MG63 (cell line): ENCODE measurements at regions not wholly inside any gene's neighbourhood (a gene's known extent, or its start where the extent isn't known, plus 50 kb on each side); places are given as distances from the start of the nearest gene placed in this dataset.
"Not testable (repeated sequence)": the region's sequence is repeated elsewhere in the genome, so short reads cannot be mapped to it uniquely, and the experiment has no call there.

ENCODE experiments used
- DNase-seq: peaks from one replicate; pipeline ENCODE4 v3.0.0-alpha.2; 2020
- H3K27me3 ChIP-seq: fragments of 250-450 bp; sonication (Bioruptor Pico); 2 replicates; pipeline ENCODE4 v1.5.1; 2020; ENCODE audit warnings: mild to moderate bottlenecking, moderate library complexity
- H3K36me3 ChIP-seq: fragments of 250-450 bp; sonication (Bioruptor Pico); 2 replicates; pipeline ENCODE4 v1.5.1; 2020; ENCODE audit warnings: mild to moderate bottlenecking, moderate library complexity
- H3K4me3 ChIP-seq: fragments of 250-450 bp; sonication (Bioruptor Pico); 2 replicates; pipeline ENCODE4 v1.5.1; 2020; ENCODE audit warnings: mild to moderate bottlenecking, moderate library complexity
- H3K9me3 ChIP-seq: fragments of 250-450 bp; sonication (Bioruptor Pico); 2 replicates; pipeline ENCODE4 v1.5.1; 2020; ENCODE audit warnings: mild to moderate bottlenecking, moderate library complexity

DNA sequence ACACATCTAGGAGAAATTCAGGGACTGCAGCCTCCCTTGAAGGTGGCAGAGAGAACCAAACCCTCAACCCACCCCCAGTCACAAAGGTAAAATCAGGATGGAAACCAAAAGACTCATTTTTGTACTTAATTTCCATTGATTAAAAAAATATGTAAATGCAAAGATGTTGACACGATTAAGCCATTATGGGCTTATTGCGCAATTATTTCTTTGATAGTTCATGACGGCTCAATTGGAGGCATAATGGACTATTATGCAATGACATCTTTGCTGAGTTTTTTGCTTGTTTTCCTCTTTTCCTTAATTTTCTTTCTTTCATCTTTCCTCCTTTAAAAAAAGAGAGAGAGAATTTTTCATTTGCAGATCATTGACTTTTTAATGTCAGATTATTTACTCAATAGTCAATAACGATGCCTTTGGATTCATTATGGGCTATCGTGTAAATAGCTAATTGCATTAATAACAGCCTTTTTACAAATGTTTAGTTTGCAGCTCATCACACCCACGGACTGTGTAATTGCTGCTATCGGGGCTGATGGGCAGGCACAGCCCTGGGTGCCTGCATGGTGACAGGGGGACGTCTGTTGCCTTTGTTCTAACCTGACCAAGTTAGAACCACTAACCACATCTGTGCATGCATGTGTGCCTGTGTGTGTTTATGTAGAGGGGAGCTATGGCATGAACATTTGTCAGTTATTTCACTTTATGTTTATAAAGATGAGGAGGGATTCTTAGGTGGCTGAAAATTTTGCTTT, 482.4 kb upstream of the TSHZ3 start:
- DNase-seq: no peak
- peaks cover 10% of the 10 kb centered on the region; the same call in 1 of the 2 replicates for H3K9me3 ChIP-seq
- peaks cover 6% of the 10 kb centered on the region for H3K27me3 ChIP-seq
- no peaks in the 10 kb centered on the region for H3K36me3 ChIP-seq
- H3K4me3 ChIP-seq: no peak overlapping the region

DNA sequence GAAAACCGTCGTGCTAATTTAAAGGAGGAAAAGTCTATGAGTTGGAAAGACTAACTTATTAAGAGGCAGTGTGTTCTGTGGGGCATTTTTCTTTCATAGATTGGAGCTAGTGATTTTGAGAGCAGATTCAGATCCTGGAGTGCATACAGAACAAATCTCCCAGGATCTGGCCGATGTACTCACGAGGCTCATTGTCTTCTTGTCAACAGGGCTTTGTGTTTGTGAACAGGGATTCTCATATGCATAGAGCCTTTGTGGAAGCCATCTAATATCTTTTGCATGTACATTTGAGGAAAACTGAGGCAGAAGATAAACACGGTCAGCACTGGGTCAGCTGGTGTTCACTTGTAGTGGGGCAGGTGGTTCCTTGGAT, 482.9 kb upstream of the TSHZ3 start:
- Histone ChIP-seq H3K27me3 (peaks cover 6% of the 10 kb centered on the region), H3K9me3 (peaks cover 10% of the 10 kb centered on the region; the same call in 1 of the 2 replicates), H3K36me3 (no peaks in the 10 kb centered on the region), H3K4me3 (no peak overlapping the region)
- no peak for DNase-seq

- Histone ChIP-seq H3K27me3 (peaks cover 12% of the 10 kb centered on the region), H3K4me3 (no peak overlapping the region), H3K9me3 (peaks cover 10% of the 10 kb centered on the region; the same call in 1 of the 2 replicates), H3K36me3 (no peaks in the 10 kb centered on the region)
- DNase-seq: no peak
These were observed 484.8 kb upstream of the TSHZ3 start for GRCh38 chr19:31834070-31834469.

GRCh38 chr19:31838163-31838815, 489.1 kb upstream of the TSHZ3 start:
- DNase-seq: peak; percentile 17

GRCh38 chr19:31840371-31840770, 491.1 kb upstream of the TSHZ3 start:
- Histone ChIP-seq H3K27me3 (peaks cover 7% of the 10 kb centered on the region), H3K4me3 (no peak overlapping the region), H3K36me3 (no peaks in the 10 kb centered on the region), H3K9me3 (0 out of 2 replicates have a peak, but pooled peaks cover 8% of the 10 kb centered on the region)
- DNase-seq: no peak

More at GRCh38 chr19:31838163-31838815, 489.1 kb upstream of the TSHZ3 start:
- H3K4me3 ChIP-seq: no peak overlapping the region
- no peaks in the 10 kb centered on the region for H3K36me3 ChIP-seq
- H3K9me3 ChIP-seq: peaks cover 12% of the 10 kb centered on the region; the same call in 1 of the 2 replicates
- H3K27me3 ChIP-seq: peaks cover 7% of the 10 kb centered on the region

DNA sequence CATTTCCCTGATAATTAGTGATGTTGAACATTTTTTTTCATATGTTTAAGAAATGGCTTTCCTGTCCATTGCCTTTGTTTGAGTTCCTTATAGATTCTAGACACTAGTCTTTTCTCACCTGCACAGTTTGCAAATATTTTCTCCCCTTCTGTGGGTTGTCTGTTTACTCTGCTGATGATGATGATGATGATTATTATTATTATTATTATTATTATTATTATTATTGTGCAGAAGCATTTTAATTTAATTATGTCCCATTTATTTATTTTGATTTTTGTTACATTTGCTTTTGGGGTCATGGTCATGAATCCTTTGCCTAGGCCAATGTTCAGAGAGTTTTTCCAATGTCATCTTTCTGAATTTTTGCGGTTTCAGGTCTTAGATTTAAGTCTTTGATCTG, 492.5 kb upstream of the TSHZ3 start:
- Histone ChIP-seq H3K9me3 (0 out of 2 replicates have a peak, but pooled peaks cover 2% of the 10 kb centered on the region), H3K4me3 (no peak overlapping the region), H3K27me3 (peaks cover 8% of the 10 kb centered on the region), H3K36me3 (no peaks in the 10 kb centered on the region)
- no peak for DNase-seq

DNA sequence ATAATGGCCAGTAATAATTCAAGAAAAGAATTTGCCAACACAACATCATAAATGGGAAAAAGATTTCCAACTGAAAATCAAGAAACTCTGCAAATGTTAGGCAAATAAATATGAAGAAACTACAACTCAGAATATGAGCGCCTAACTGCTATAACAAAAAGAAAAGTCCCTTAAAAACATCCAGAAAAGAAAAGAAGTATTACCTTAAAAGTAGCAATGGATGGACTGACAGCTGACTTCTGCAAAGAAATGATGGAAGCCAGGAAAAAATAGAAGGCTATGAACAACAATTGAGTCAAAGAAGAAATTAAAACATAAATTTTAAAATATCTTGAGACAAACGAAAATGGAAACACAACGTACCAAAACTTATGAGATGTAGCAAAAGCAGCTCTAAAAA, 482.3 kb upstream of the ZNF507 start:
- H3K9me3 ChIP-seq: peaks cover 26% of the 10 kb centered on the region
- H3K4me3 ChIP-seq: no peak overlapping the region
- H3K36me3 ChIP-seq: no peaks in the 10 kb centered on the region
- DNase-seq: no peak
- H3K27me3 ChIP-seq: no peaks in the 10 kb centered on the region

- Histone ChIP-seq H3K4me3 (no peak overlapping the region), H3K9me3 (no peaks in the 10 kb centered on the region), H3K27me3 (peaks cover 4% of the 10 kb centered on the region), H3K36me3 (no peaks in the 10 kb centered on the region)
- no peak for DNase-seq
These were observed 471.1 kb upstream of the ZNF507 start for GRCh38 chr19:31874313-31874712.

DNA sequence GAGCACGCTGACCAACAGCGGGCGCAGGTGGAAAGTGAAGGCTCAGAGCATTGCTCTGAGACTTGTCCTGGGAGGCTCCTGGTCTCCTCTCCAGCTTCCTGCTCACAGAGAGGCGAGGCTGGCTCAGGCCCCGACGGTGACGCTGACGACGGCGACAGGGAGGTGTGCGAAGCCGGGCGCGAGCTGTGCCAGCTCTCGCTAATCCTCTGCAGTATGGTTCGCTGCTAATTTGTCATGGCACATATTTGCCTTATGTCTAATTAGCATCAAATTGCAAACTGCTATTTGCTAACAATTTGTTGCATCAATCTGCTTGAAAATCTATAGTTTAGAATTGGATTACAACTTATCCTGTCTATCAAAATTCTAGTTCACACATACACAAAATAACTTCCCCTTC, 469.8 kb upstream of the ZNF507 start:
- Histone ChIP-seq H3K9me3 (no peaks in the 10 kb centered on the region), H3K4me3 (no peak overlapping the region), H3K36me3 (no peaks in the 10 kb centered on the region), H3K27me3 (peaks cover 4% of the 10 kb centered on the region)
- no peak for DNase-seq

DNA sequence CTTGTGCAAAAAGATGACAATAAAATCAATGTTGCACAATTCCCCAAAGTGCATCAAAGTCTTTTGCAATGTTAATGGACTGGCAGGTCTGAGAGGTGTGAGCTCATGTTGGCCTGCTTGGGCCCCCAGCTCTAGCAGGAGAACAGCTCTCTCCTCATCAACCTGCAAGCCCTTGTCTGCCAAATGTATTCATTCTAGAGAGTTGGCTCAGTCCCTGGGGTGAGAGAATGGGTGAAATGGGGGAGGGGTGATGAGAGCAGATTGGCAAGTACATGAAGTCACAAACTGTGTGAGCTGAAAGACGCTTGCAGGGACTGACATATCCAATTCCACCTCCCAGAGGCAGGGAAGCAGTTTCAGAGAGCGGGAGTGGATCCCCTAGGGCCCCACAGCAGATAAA, 465.1 kb upstream of the ZNF507 start:
- H3K27me3 ChIP-seq: peaks cover 2% of the 10 kb centered on the region; the same call in 1 of the 2 replicates
- no peak for DNase-seq
- no peaks in the 10 kb centered on the region for H3K36me3 ChIP-seq
- no peak overlapping the region for H3K4me3 ChIP-seq
- H3K9me3 ChIP-seq: no peaks in the 10 kb centered on the region

- no peak for DNase-seq
- H3K36me3 ChIP-seq: no peaks in the 10 kb centered on the region
- no peak overlapping the region for H3K4me3 ChIP-seq
These were observed 463.4 kb upstream of the ZNF507 start for GRCh38 chr19:31881988-31882387.

DNA sequence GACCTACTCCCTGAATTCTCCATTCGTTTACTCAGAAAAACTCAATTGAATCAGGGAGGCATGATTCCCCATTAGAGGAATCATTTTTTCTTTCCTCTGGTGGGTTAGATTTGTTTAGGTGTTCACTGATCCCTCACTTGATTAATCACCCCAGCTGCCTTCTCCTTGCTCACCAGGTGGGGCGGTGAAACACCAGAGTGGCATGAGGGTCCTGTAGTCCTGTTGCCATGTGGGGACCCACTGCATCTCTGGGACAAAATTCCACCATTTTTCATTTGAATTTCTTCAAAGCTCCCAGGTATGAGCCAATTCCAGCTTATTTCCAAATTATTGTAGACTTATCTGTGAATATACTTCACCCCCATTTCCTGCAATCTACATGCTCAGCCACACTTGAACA, 462.7 kb upstream of the ZNF507 start:
- H3K4me3 ChIP-seq: no peak overlapping the region
- no peak for DNase-seq
- H3K36me3 ChIP-seq: no peaks in the 10 kb centered on the region
- H3K27me3 ChIP-seq: peaks cover 10% of the 10 kb centered on the region
- H3K9me3 ChIP-seq: no peaks in the 10 kb centered on the region

More at GRCh38 chr19:31881988-31882387, 463.4 kb upstream of the ZNF507 start:
- peaks cover 7% of the 10 kb centered on the region for H3K27me3 ChIP-seq
- no peaks in the 10 kb centered on the region for H3K9me3 ChIP-seq

GRCh38 chr19:31883296-31883990, 462.0 kb upstream of the ZNF507 start:
- Histone ChIP-seq H3K9me3 (no peaks in the 10 kb centered on the region), H3K27me3 (peaks cover 10% of the 10 kb centered on the region), H3K36me3 (no peaks in the 10 kb centered on the region), H3K4me3 (no peak overlapping the region)
- no peak for DNase-seq

GRCh38 chr19:31885280-31885853, 460.0 kb upstream of the ZNF507 start:
- Histone ChIP-seq H3K9me3 (no peaks in the 10 kb centered on the region), H3K27me3 (peaks cover 24% of the 10 kb centered on the region), H3K36me3 (no peaks in the 10 kb centered on the region), H3K4me3 (no peak overlapping the region)
- DNase-seq: no peak

GRCh38 chr19:31890230-31890629, 455.2 kb upstream of the ZNF507 start:
- Histone ChIP-seq H3K36me3 (no peaks in the 10 kb centered on the region), H3K9me3 (no peaks in the 10 kb centered on the region), H3K27me3 (peaks cover 23% of the 10 kb centered on the region), H3K4me3 (no peak overlapping the region)
- DNase-seq: no peak

GRCh38 chr19:31892060-31892459, 453.4 kb upstream of the ZNF507 start:
- Histone ChIP-seq H3K9me3 (no peaks in the 10 kb centered on the region), H3K4me3 (no peak overlapping the region), H3K27me3 (peaks cover 18% of the 10 kb centered on the region), H3K36me3 (no peaks in the 10 kb centered on the region)
- no peak for DNase-seq

DNA sequence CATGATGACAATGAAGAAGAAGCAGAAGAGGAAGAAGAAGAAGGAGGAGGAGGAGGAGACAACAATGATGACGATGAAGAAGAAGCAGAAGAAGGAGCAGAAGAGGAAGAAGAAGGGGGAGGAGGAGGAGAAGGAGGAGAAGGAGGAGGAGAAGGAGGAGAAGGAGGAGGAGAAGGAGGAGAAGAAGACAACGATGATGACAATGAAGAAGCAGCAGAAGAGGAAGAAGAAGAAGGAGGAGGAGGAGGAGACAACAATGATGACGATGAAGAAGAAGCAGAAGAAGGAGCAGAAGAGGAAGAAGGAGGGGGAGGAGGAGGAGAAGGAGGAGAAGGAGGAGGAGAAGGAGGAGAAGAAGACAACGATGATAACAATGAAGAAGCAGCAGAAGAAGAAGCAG, 451.9 kb upstream of the ZNF507 start:
- H3K9me3 ChIP-seq, H3K4me3 ChIP-seq, H3K36me3 ChIP-seq, DNase-seq: not testable (repeated sequence)
- peaks cover 15% of the 10 kb centered on the region for H3K27me3 ChIP-seq
